SK-N-SH (cell line): ENCODE measurements at regions not wholly inside any gene's neighbourhood (a gene's known extent, or its start where the extent isn't known, plus 50 kb on each side); places are given as distances from the start of the nearest gene placed in this dataset.

ENCODE experiments used
- CTCF ChIA-PET: fragments of 300-600, 350-600 bp; formaldehyde crosslinking; extraction: SDS; loops from one replicate; lab custom pipeline; 2021; lab: Yijun Ruan, JAX
- POLR2A ChIA-PET: fragments of 350-600 bp; sonication (Branson Sonifier 250); formaldehyde crosslinking; extraction: SDS; loops from one replicate; lab custom pipeline; 2020; ENCODE audit warnings: antibody characterized with exemption, inconsistent platforms; lab: Yijun Ruan, JAX
- DNase-seq: peaks from one replicate; pipeline ENCODE4 v3.0.0; 2012
- H2AFZ ChIP-seq: fragments of 200-600 bp; sonication (generic); 2 replicates; pipeline ENCODE4 v1.8.1; 2016; ENCODE audit warnings: antibody characterized with exemption, mild to moderate bottlenecking, low read depth
- H3F3A ChIP-seq: fragments of 200-600 bp; sonication (generic); replicated peaks from 2 replicates; pipeline ENCODE3; 2016; ENCODE audit warnings: antibody characterized with exemption, mild to moderate bottlenecking; ENCODE audit not compliant: insufficient read depth
- H3K27ac ChIP-seq, 2 experiments: fragments of 200-500 bp in 1 of 2; fragments of 200-600 bp in 1 of 2; sonication (Bioruptor generic) in 1 of 2; sonication (generic), shearing (Covaris generic) in 1 of 2; 2 replicates each; pipeline versions ENCODE4 v1.5.1 to v1.6.1; 2014 to 2016; ENCODE audit warnings: low read depth in 2 of 2, inconsistent platforms in 1 of 2, low read length in 1 of 2, mild to moderate bottlenecking in 1 of 2, mixed read lengths in 1 of 2
- H3K27me3 ChIP-seq: fragments of 200-600 bp; sonication (generic), shearing (Covaris generic); 2 replicates; pipeline ENCODE4 v1.6.1; 2016; ENCODE audit warnings: mixed run types; ENCODE audit not compliant: insufficient read depth
- H3K36me3 ChIP-seq, 2 experiments: fragments of 200-500 bp in 1 of 2; fragments of 200-600 bp in 1 of 2; sonication (Bioruptor generic) in 1 of 2; sonication (generic) in 1 of 2; replicated peaks in 1 of 2; 2 replicates each; pipeline versions ENCODE3 to v1.5.1; 2014 to 2016; ENCODE audit warnings: low read length in 1 of 2, mild to moderate bottlenecking in 1 of 2; ENCODE audit not compliant: insufficient read depth in 2 of 2, control insufficient read depth in 1 of 2
- H3K4me1 ChIP-seq, 2 experiments: fragments of 200-500 bp in 1 of 2; fragments of 200-600 bp in 1 of 2; sonication (Bioruptor generic) in 1 of 2; sonication (generic), shearing (Covaris generic) in 1 of 2; 2 replicates each; pipeline versions ENCODE4 v1.5.1 to v1.6.1; 2014 to 2016; ENCODE audit warnings: low read depth in 1 of 2, low read length in 1 of 2, mixed run types in 1 of 2; ENCODE audit not compliant: insufficient read depth in 2 of 2, control insufficient read depth in 1 of 2
- H3K4me2 ChIP-seq: fragments of 200-600 bp; sonication (generic), shearing (Covaris generic); 2 replicates; pipeline ENCODE4 v1.6.1; 2017; ENCODE audit warnings: mixed run types
- H3K4me3 ChIP-seq, 2 experiments: fragments of 200-500 bp in 1 of 2; fragments of 200-600 bp in 1 of 2; sonication (Bioruptor generic) in 1 of 2; sonication (generic), shearing (Covaris generic) in 1 of 2; 2 replicates each; pipeline versions ENCODE4 v1.5.1 to v1.8.1; 2014 to 2016; ENCODE audit warnings: low read depth in 2 of 2, inconsistent platforms in 1 of 2, low read length in 1 of 2, mild to moderate bottlenecking in 1 of 2, mixed read lengths in 1 of 2, moderate library complexity in 1 of 2
- H3K79me2 ChIP-seq: fragments of 200-600 bp; sonication (generic); 2 replicates; pipeline ENCODE4 v1.8.1; 2017; ENCODE audit warnings: mild to moderate bottlenecking; ENCODE audit not compliant: insufficient read depth
- H3K9ac ChIP-seq: fragments of 200-600 bp; sonication (generic); 2 replicates; pipeline ENCODE4 v1.6.1; 2017; ENCODE audit warnings: mixed run types
- H3K9me2 ChIP-seq: fragments of 200-600 bp; sonication (generic); 2 replicates; pipeline ENCODE4 v1.6.1; 2017; ENCODE audit warnings: mixed run types
- H3K9me3 ChIP-seq: fragments of 200-600 bp; sonication (generic); 2 replicates; pipeline ENCODE4 v1.6.1; 2017; ENCODE audit warnings: mixed run types, mild to moderate bottlenecking, moderate library complexity
- H4K20me1 ChIP-seq: fragments of 200-600 bp; sonication (generic); 2 replicates; pipeline ENCODE4 v1.6.1; 2017; ENCODE audit warnings: mild to moderate bottlenecking, mixed run types; ENCODE audit not compliant: insufficient read depth
- ELF1 ChIP-seq: IDR thresholded peaks from 2 replicates; pipeline ENCODE4 v1.4.0; 2012
- EP300 ChIP-seq, 2 experiments: IDR thresholded peaks; 2 replicates each; pipeline versions ENCODE4 v1.4.0 to v1.6.1; 2012; ENCODE audit warnings: borderline replicate concordance in 1 of 2, low read depth in 1 of 2, low read length in 1 of 2
- GATA2 ChIP-seq: sonication (generic); formaldehyde crosslinking; IDR thresholded peaks from 2 replicates; pipeline ENCODE4 v1.5.0; 2020; ENCODE audit warnings: mild to moderate bottlenecking, missing genetic modification reagents
- MXI1 ChIP-seq: IDR thresholded peaks from 2 replicates; pipeline ENCODE4 v1.6.1; 2012; ENCODE audit warnings: mild to moderate bottlenecking, low read depth, low read length, improper control_type of control experiment
- NFIC ChIP-seq: IDR thresholded peaks from 2 replicates; pipeline ENCODE4 v1.4.0; 2012; ENCODE audit warnings: borderline replicate concordance
- NRF1 ChIP-seq: IDR thresholded peaks from 2 replicates; pipeline ENCODE4 v1.6.1; 2012; ENCODE audit warnings: low read depth, mild to moderate bottlenecking, low read length
- RXRA ChIP-seq: IDR thresholded peaks from 2 replicates; pipeline ENCODE4 v1.4.0; 2012; ENCODE audit warnings: low read depth, mild to moderate bottlenecking, borderline replicate concordance
- SMC3 ChIP-seq: IDR thresholded peaks from 2 replicates; pipeline ENCODE4 v1.6.1; 2012; ENCODE audit warnings: low read depth, low read length, improper control_type of control experiment
- TAF1 ChIP-seq: IDR thresholded peaks from 2 replicates; pipeline ENCODE4 v1.6.1; 2012; ENCODE audit warnings: low read depth, mild to moderate bottlenecking, low read length, moderate library complexity, borderline replicate concordance
- TEAD4 ChIP-seq: IDR thresholded peaks from 2 replicates; pipeline ENCODE4 v1.4.0; 2012; ENCODE audit warnings: mild to moderate bottlenecking, borderline replicate concordance; ENCODE audit not compliant: insufficient read depth
- USF2 ChIP-seq: fragments of 150-350 bp; IDR thresholded peaks from 2 replicates; pipeline ENCODE4 v1.6.1; 2017; ENCODE audit warnings: antibody characterized with exemption, low read length, low read depth, borderline replicate concordance
- WGBS: methylation state at CpG from one replicate; pipeline ENCODE4 v1.1.6; 2017; ENCODE audit warnings: low lambda C conversion rate; 5-methylcytosine and 5-hydroxymethylcytosine counted together
- TF ChIP-seq, protein P1 (sequence below): fragments of 150-350 bp; IDR thresholded peaks from 2 replicates; pipeline ENCODE4 v1.6.1; 2016; ENCODE audit warnings: mild to moderate bottlenecking, low read depth, low read length
- TF ChIP-seq, protein P2 (sequence below): IDR thresholded peaks from 2 replicates; pipeline ENCODE4 v1.4.0; 2012; ENCODE audit warnings: low read depth, borderline replicate concordance
- TF ChIP-seq, protein P3 (sequence below): fragments of 200-600 bp; sonication (generic); IDR thresholded peaks from 2 replicates; pipeline ENCODE4 v1.6.1; 2017; ENCODE audit warnings: antibody characterized with exemption, mild to moderate bottlenecking, moderate library complexity

- Histone ChIP-seq H4K20me1 (no peaks in the 10 kb centered on the region), H3K9me2 (no peaks in the 10 kb centered on the region), H3K9me3 (no peaks in the 10 kb centered on the region), H3K27me3 (no peaks in the 10 kb centered on the region), H3K4me1 (no peaks in the 10 kb centered on the region), H3F3A (no peaks in the 10 kb centered on the region), H3K79me2 (no peaks in the 10 kb centered on the region), H2AFZ (no peak overlapping the region), H3K4me3 (no peak overlapping the region), H3K9ac (no peak overlapping the region), H3K27ac (no peak overlapping the region), H3K36me3 (no peaks in the 10 kb centered on the region), H3K4me2 (no peak overlapping the region)
- TF ChIP-seq NRF1 (no peak), NFIC (no peak), GATA2 (CRISPR knock-in tag) (no peak), USF2 (no peak), TEAD4 (no peak), ELF1 (no peak), SMC3 (no peak), EP300 (IDR thresholded peaks at IDR 0.05; ENCODE audit: borderline replicate concordance in 1 of 2, low read depth in 1 of 2, low read length in 1 of 2) (no peak), RXRA (no peak), MXI1 (no peak), TAF1 (no peak)
- TF ChIP-seq, protein P1, sequence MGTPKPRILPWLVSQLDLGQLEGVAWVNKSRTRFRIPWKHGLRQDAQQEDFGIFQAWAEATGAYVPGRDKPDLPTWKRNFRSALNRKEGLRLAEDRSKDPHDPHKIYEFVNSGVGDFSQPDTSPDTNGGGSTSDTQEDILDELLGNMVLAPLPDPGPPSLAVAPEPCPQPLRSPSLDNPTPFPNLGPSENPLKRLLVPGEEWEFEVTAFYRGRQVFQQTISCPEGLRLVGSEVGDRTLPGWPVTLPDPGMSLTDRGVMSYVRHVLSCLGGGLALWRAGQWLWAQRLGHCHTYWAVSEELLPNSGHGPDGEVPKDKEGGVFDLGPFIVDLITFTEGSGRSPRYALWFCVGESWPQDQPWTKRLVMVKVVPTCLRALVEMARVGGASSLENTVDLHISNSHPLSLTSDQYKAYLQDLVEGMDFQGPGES = no peak
- TF ChIP-seq, protein P2, sequence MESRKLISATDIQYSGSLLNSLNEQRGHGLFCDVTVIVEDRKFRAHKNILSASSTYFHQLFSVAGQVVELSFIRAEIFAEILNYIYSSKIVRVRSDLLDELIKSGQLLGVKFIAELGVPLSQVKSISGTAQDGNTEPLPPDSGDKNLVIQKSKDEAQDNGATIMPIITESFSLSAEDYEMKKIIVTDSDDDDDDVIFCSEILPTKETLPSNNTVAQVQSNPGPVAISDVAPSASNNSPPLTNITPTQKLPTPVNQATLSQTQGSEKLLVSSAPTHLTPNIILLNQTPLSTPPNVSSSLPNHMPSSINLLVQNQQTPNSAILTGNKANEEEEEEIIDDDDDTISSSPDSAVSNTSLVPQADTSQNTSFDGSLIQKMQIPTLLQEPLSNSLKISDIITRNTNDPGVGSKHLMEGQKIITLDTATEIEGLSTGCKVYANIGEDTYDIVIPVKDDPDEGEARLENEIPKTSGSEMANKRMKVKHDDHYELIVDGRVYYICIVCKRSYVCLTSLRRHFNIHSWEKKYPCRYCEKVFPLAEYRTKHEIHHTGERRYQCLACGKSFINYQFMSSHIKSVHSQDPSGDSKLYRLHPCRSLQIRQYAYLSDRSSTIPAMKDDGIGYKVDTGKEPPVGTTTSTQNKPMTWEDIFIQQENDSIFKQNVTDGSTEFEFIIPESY = no peak
- TF ChIP-seq, protein P3, sequence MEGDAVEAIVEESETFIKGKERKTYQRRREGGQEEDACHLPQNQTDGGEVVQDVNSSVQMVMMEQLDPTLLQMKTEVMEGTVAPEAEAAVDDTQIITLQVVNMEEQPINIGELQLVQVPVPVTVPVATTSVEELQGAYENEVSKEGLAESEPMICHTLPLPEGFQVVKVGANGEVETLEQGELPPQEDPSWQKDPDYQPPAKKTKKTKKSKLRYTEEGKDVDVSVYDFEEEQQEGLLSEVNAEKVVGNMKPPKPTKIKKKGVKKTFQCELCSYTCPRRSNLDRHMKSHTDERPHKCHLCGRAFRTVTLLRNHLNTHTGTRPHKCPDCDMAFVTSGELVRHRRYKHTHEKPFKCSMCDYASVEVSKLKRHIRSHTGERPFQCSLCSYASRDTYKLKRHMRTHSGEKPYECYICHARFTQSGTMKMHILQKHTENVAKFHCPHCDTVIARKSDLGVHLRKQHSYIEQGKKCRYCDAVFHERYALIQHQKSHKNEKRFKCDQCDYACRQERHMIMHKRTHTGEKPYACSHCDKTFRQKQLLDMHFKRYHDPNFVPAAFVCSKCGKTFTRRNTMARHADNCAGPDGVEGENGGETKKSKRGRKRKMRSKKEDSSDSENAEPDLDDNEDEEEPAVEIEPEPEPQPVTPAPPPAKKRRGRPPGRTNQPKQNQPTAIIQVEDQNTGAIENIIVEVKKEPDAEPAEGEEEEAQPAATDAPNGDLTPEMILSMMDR = no peak
- CTCF ChIA-PET = no interaction called here
- POLR2A ChIA-PET = no interaction called here
- no peak for DNase-seq
- 26% methylated on average over 6 of the region's 6 CpGs for WGBS
Measured at GRCh38 chr1:195026792-195027191, 1581.4 kb downstream of the KCNT2 start.
